ENCODE measurements at regions not wholly inside any gene's neighbourhood (a gene's known extent, or its start where the extent isn't known, plus 50 kb on each side); places are given as distances from the start of the nearest gene placed in this dataset.
A peak's percentile ranks its signal among the peaks of the same experiment; 100 is the strongest.

DNA sequence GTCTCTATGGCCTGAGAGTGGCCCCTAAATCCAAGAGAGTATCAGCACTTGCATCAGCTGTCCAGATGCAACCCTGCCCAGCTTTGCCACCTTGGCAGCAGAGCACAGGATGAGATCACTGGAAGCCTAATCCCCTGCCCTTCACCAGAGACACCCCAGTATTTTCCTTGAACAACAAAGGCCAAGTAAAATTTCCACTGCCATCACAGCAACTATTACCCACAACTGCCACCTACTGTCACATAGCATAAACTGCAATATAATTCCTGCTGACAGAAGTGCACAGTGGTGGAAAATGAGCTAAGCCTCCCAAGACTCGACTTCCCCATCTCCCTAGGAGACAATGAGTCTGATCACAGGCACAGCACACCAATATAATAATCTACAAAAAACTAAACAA, 462.8 kb upstream of the ZWINT start:
- TF ChIP-seq, protein P1, sequence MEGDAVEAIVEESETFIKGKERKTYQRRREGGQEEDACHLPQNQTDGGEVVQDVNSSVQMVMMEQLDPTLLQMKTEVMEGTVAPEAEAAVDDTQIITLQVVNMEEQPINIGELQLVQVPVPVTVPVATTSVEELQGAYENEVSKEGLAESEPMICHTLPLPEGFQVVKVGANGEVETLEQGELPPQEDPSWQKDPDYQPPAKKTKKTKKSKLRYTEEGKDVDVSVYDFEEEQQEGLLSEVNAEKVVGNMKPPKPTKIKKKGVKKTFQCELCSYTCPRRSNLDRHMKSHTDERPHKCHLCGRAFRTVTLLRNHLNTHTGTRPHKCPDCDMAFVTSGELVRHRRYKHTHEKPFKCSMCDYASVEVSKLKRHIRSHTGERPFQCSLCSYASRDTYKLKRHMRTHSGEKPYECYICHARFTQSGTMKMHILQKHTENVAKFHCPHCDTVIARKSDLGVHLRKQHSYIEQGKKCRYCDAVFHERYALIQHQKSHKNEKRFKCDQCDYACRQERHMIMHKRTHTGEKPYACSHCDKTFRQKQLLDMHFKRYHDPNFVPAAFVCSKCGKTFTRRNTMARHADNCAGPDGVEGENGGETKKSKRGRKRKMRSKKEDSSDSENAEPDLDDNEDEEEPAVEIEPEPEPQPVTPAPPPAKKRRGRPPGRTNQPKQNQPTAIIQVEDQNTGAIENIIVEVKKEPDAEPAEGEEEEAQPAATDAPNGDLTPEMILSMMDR (IDR thresholded peaks at IDR 0.05; ENCODE audit: poor library complexity), result peak; percentile 10
- no peak for TF ChIP-seq EZH2 (IDR thresholded peaks at IDR 0.05; ENCODE audit: borderline replicate concordance)

Measured in hepatocyte (in vitro differentiated cells).